ENCODE measurements at regions not wholly inside any gene's neighbourhood (a gene's known extent, or its start where the extent isn't known, plus 50 kb on each side); places are given as distances from the start of the nearest gene placed in this dataset.

DNA sequence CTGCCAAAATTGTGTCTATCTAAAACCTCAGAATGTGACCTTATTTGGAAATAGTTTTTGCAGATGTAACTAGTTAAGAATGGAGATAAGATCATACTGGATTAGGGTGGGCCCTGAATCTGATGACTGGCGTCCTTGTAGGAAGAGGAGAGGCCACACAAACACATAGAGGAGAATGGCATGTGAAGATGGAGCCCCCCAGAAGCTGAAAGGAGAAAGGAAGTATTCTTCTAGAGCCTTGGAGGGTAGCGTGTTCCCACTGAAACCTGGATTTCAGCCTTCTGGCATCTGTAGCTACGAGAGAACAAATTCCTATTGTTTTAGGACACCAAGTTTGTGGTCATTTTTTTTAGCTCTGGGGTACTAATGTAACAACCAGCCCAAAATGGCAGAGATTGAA, 423.0 kb upstream of the TPM1 start:
- no peak for TF ChIP-seq CTCF (IDR thresholded peaks at IDR 0.05; ENCODE audit: extremely low read depth, missing control alignments)
- no peak for DNase-seq (ENCODE audit: low spot score)

DNA sequence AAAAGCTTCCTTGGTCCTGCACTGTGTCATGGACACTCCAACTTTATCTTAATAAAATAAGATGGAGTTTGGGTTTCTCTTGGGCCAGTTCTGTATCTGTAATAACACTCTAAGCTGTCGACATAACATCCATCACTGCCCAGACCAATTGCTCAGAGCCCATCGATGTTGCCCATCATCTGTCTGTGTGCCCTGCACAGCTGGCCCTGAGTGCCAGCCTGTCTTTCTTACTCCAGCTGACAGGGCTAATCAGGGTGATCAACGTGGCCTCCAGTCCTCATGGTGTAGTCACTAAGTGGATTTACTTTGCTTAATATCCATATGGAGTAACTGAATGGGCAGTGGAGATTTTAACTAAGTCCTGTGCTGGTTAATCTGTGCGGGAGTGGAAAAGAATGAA, 419.8 kb upstream of the TPM1 start:
- TF ChIP-seq CTCF (IDR thresholded peaks at IDR 0.05; ENCODE audit: extremely low read depth, missing control alignments), result no peak
- DNase-seq (ENCODE audit: low spot score), result no peak

DNA sequence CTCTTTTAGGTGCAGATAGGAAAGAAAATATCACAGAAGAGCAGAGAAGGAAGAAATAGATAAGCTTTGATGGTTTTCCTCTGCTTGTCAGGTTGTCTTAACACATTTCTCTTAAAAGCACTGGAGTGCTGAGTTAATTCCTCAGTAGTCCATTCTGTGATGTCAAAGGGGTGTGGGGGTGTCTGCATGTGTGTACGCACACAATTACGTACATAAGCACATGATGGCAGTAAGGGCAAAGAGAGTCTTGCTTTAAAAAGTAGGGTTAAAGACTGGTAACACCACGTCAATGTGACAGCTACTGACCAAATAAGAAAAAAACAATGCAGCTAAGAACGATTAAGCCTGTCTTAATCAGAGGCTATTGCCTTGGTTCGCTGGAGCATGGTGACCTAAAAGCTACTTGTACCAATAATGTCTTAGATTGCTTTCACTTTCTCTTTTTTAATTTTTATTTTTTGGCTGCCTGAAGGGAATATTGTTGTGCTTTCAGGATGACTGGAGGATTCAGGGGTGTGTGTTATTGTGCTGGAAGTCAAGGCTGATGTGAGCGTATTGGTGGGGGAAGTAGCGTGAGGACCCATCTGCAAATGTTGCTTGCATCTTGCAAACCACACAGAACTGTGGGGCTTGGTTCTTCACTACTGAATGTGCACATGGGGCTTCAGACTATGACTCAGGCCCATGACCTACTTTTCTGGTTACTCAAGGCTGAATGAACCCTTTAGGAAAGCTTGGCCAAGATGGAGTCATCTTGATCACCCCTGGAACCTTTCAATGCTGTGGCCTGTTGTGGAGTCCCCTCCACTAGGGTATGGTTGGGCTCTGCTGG, 417.8 kb upstream of the TPM1 start:
- DNase-seq (ENCODE audit: low spot score), result no peak
- no peak for TF ChIP-seq CTCF (IDR thresholded peaks at IDR 0.05; ENCODE audit: extremely low read depth, missing control alignments)

GRCh38 chr15:62625429-62626033, 417.0 kb upstream of the TPM1 start:
- DNase-seq (ENCODE audit: low spot score), result no peak

GRCh38 chr15:62626903-62627302, 415.6 kb upstream of the TPM1 start:
- no peak for DNase-seq (ENCODE audit: low spot score)
- TF ChIP-seq CTCF (IDR thresholded peaks at IDR 0.05; ENCODE audit: extremely low read depth, missing control alignments), result no peak

More at GRCh38 chr15:62625429-62626033, 417.0 kb upstream of the TPM1 start:
- TF ChIP-seq CTCF (IDR thresholded peaks at IDR 0.05; ENCODE audit: extremely low read depth, missing control alignments), result no peak

DNA sequence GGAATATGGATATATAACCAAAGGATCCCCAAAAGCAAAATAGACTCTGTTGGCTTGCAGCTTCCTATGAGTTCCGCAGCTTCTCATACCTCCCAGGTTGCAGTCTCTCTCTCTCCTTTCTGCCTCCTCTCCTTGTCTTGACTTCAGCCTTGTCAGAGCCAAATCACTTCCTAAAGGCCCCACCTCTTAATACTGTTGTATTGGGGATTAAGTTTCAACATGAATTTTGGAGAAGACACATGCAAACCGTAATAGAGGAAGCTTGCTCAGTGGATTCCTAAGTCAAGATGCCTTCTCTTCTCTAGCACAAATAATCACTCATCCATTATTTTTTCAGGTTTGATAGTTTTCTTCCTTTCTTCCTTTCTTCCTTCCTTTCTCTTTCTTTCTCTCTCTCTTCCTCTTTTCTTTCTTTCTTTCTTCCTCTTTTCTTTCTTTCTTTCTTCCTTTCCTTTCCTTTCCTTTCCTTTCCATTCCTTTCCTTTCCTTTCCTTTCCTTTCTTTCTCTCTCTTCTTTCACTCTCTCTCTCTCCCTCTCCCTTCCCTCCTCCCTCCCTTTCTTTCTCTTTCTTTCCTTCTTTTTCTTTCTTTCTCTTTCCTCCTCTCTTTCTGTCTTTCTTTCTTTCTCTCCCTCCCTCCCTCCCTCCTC, 411.3 kb upstream of the TPM1 start:
- DNase-seq (ENCODE audit: low spot score), result no peak
- no peak for TF ChIP-seq CTCF (IDR thresholded peaks at IDR 0.05; ENCODE audit: extremely low read depth, missing control alignments)
